ENCODE measurements at regions not wholly inside any gene's neighbourhood (a gene's known extent, or its start where the extent isn't known, plus 50 kb on each side); places are given as distances from the start of the nearest gene placed in this dataset.
"Not testable (repeated sequence)": the region's sequence is repeated elsewhere in the genome, so short reads cannot be mapped to it uniquely, and the experiment has no call there.

- TF ChIP-seq CTCF (IDR thresholded peaks at IDR 0.05); ZFX (IDR thresholded peaks at IDR 0.05; ENCODE audit: borderline replicate concordance): not testable (repeated sequence)
These were observed 67.8 kb downstream of the SRGAP2 start for GRCh38 chr1:206271153-206271552.

All from 22Rv1 (cell line).